A549 (cell line): ENCODE measurements at regions not wholly inside any gene's neighbourhood (a gene's known extent, or its start where the extent isn't known, plus 50 kb on each side); places are given as distances from the start of the nearest gene placed in this dataset.

Source experiments
- ATAC-seq, 2 experiments: fragments of 200-7000 bp in 1 of 2; fragments of >200 bp in 1 of 2; cut with Nextera tagmentation in 1 of 2; cut with Tn5 transposase in 1 of 2; 3 replicates each; pipeline versions ENCODE4 v1.8.0 to v1.9.1; 2018 to 2020; ENCODE audit warnings: mild to moderate bottlenecking in 1 of 2, moderate library complexity in 1 of 2
- CTCF ChIA-PET: fragments of 300-600 bp; sonication (Branson Sonifier 250); formaldehyde crosslinking; extraction: SDS; loops from one replicate; lab custom pipeline; 2021; ENCODE audit warnings: antibody characterized with exemption, inconsistent platforms; lab: Yijun Ruan, JAX
- POLR2A ChIA-PET: fragments of 350-600 bp; formaldehyde crosslinking; extraction: SDS; loops from one replicate; lab custom pipeline; 2021; ENCODE audit warnings: antibody characterized with exemption, inconsistent platforms; lab: Yijun Ruan, JAX
- DNase-seq, 2 experiments: peaks; one replicate each; pipeline versions ENCODE4 v3.0.0 to v3.0.0-alpha.2; 2011 to 2016; ENCODE audit warnings: low read depth in 1 of 2, low spot score in 1 of 2
- FAIRE-seq: peaks from 2 replicates; lab custom pipeline; 2011; peaks lifted over from hg19 to GRCh38; lab: Jason Lieb, UNC
- H3K27ac ChIP-seq, 2 experiments: fragments of >200 bp; sonication (Bioruptor Twin); formaldehyde crosslinking; 3 replicates each; pipeline ENCODE4 v1.5.1; 2016 to 2017
- H3K4me1 ChIP-seq: fragments of >200 bp; sonication (Bioruptor Twin); formaldehyde crosslinking; 3 replicates; pipeline ENCODE4 v1.6.1; 2016
- H3K4me2 ChIP-seq: fragments of >200 bp; sonication (Bioruptor Twin); formaldehyde crosslinking; 3 replicates; pipeline ENCODE4 v1.6.1; 2016
- H3K4me3 ChIP-seq: fragments of >200 bp; sonication (Bioruptor Twin); formaldehyde crosslinking; 3 replicates; pipeline ENCODE4 v1.5.1; 2016
- H3K9me3 ChIP-seq: fragments of >200 bp; sonication (Bioruptor Twin); formaldehyde crosslinking; 3 replicates; pipeline ENCODE4 v1.6.1; 2016
- CBX2 ChIP-seq: fragments of 200-600 bp; sonication (generic); IDR thresholded peaks from 2 replicates; pipeline ENCODE4 v1.6.1; 2016; ENCODE audit warnings: low read depth, mild to moderate bottlenecking, borderline replicate concordance
- CEBPB ChIP-seq, 2 experiments: fragments of >200 bp in 1 of 2; sonication (Bioruptor Twin) in 1 of 2; formaldehyde crosslinking in 1 of 2; IDR thresholded peaks; 2 replicates each; pipeline ENCODE4 v1.6.1; 2012 to 2016
- E2F6 ChIP-seq: IDR thresholded peaks from 2 replicates; pipeline ENCODE4 v1.6.1; 2012; ENCODE audit warnings: low read depth, borderline replicate concordance
- EHMT2 ChIP-seq: fragments of 200-600 bp; sonication (generic); IDR thresholded peaks from 2 replicates; pipeline ENCODE4 v1.6.1; 2016; ENCODE audit warnings: antibody characterized with exemption, low read depth, mild to moderate bottlenecking, moderate library complexity
- EP300 ChIP-seq, 2 experiments: fragments of >200 bp; sonication (Bioruptor Twin); formaldehyde crosslinking; IDR thresholded peaks; 2 replicates in 1 of 2; 3 replicates in 1 of 2; pipeline ENCODE4 v1.6.1; 2016 to 2017
- FOSL2 ChIP-seq, 2 experiments: fragments of 450-650 bp in 1 of 2; fragments of >200 bp in 1 of 2; sonication (Bioruptor Twin) in 1 of 2; formaldehyde crosslinking; IDR thresholded peaks; 2 replicates each; pipeline versions ENCODE4 v1.5.0 to v1.6.1; 2016 to 2020; ENCODE audit warnings: mild to moderate bottlenecking in 1 of 2, moderate library complexity in 1 of 2
- FOXS1 ChIP-seq: fragments of 250-450 bp; sonication (Bioruptor Pico); IDR thresholded peaks from 2 replicates; pipeline ENCODE4 v1.5.0; 2020; ENCODE audit warnings: mild to moderate bottlenecking, moderate library complexity
- HEYL ChIP-seq: fragments of 250-450 bp; sonication (Bioruptor Pico); IDR thresholded peaks from 2 replicates; pipeline ENCODE4 v1.8.0; 2021; ENCODE audit warnings: mild to moderate bottlenecking, moderate library complexity
- HOXB13 ChIP-seq: fragments of 250-450 bp; sonication (Bioruptor Pico); IDR thresholded peaks from 2 replicates; pipeline ENCODE4 v1.5.0; 2020; ENCODE audit warnings: low read depth, mild to moderate bottlenecking, moderate library complexity
- JUN ChIP-seq, 2 experiments: fragments of >200 bp; sonication (Bioruptor Twin); formaldehyde crosslinking; IDR thresholded peaks; 2 replicates in 1 of 2; 3 replicates in 1 of 2; pipeline ENCODE4 v1.6.1; 2016 to 2017
- JUNB ChIP-seq: fragments of >200 bp; sonication (Bioruptor Twin); formaldehyde crosslinking; IDR thresholded peaks from 2 replicates; pipeline ENCODE4 v1.6.1; 2016
- MYC ChIP-seq: IDR thresholded peaks from 2 replicates; pipeline ENCODE4 v1.6.1; 2012; ENCODE audit warnings: mild to moderate bottlenecking, inconsistent platforms, low read length, improper control_type of control experiment, borderline replicate concordance
- NPAS2 ChIP-seq: fragments of 250-450 bp; sonication (Bioruptor Pico); IDR thresholded peaks from 2 replicates; pipeline ENCODE4 v1.8.0; 2022; ENCODE audit warnings: mild to moderate bottlenecking, moderate library complexity, borderline replicate concordance
- NR3C1 ChIP-seq: fragments of >200 bp; sonication (Bioruptor Twin); formaldehyde crosslinking; IDR thresholded peaks from 3 replicates; pipeline ENCODE4 v1.6.1; 2017
- PHF8 ChIP-seq: fragments of 200-600 bp; sonication (generic); IDR thresholded peaks from 2 replicates; pipeline ENCODE4 v1.6.1; 2016; ENCODE audit warnings: low read depth, mild to moderate bottlenecking, antibody characterized with exemption, moderate library complexity, borderline replicate concordance
- POLR2A ChIP-seq: IDR thresholded peaks from 2 replicates; pipeline ENCODE4 v1.6.1; 2012; ENCODE audit warnings: mild to moderate bottlenecking, low read length
- POLR2AphosphoS2 ChIP-seq: conservative IDR thresholded peaks from 2 replicates; pipeline ENCODE4 v1.6.1; 2012; ENCODE audit warnings: low read length, improper control_type of control experiment, inconsistent platforms
- SMC3 ChIP-seq: fragments of >200 bp; sonication (Bioruptor Twin); formaldehyde crosslinking; IDR thresholded peaks from 3 replicates; pipeline ENCODE4 v1.6.1; 2018; ENCODE audit warnings: inconsistent platforms
- TFCP2L1 ChIP-seq: fragments of 250-450 bp; sonication (Bioruptor Pico); IDR thresholded peaks from 2 replicates; pipeline ENCODE4 v1.5.0; 2021; ENCODE audit warnings: mild to moderate bottlenecking
- ZSCAN20 ChIP-seq: fragments of 250-450 bp; sonication (Bioruptor Pico); IDR thresholded peaks from 2 replicates; pipeline ENCODE4 v1.8.0; 2022; ENCODE audit warnings: mild to moderate bottlenecking, moderate library complexity
- WGBS: methylation state at CpG from one replicate; pipeline ENCODE4 v1.1.6; 2017; ENCODE audit errors: missing lambda C conversion rate; 5-methylcytosine and 5-hydroxymethylcytosine counted together
- TF ChIP-seq, protein P1 (sequence below): fragments of >200 bp; sonication (Bioruptor Twin); formaldehyde crosslinking; IDR thresholded peaks from 3 replicates; pipeline ENCODE4 v1.5.1; 2016
- TF ChIP-seq, protein P2 (sequence below): IDR thresholded peaks from 2 replicates; pipeline ENCODE4 v1.6.1; 2012
- TF ChIP-seq, protein P3 (sequence below): fragments of >200 bp; sonication (Bioruptor Twin); formaldehyde crosslinking; IDR thresholded peaks from 2 replicates; pipeline ENCODE4 v1.6.1; 2016
- TF ChIP-seq, protein P4 (sequence below): fragments of 450-650 bp; IDR thresholded peaks from 2 replicates; pipeline ENCODE4 v1.6.1; 2014; ENCODE audit warnings: antibody characterized with exemption

- TF ChIP-seq FOXS1 (CRISPR knock-in tag) = no peak
- TF ChIP-seq HOXB13 = no peak
Measured at GRCh38 chr18:41767960-41768359, 187.1 kb upstream of the PIK3C3 start (continued).

DNA sequence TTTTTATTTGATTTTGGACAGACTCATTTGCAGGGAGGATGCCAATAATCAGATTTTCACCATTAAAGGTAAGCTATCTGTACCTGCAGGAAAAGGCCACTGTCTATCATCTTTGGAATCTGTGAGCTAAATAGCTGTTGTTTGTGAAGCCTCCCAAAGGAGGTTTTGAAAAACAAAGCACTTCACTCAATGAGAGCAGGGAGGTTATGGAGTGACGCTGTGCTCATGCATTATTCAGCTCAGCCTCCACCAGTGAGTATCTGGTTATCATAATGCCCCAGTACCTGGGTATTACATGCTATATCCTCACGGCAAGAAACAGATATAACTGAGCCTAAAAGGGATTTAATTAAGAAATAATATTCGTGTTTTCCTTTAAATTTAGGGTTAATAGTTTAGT is 189.6 kb upstream of the PIK3C3 start:
- ChIA-PET CTCF (no interaction called here), POLR2A (no interaction called here)
- no peak for TF ChIP-seq JUN (IDR thresholded peaks at IDR 0.05)
- TF ChIP-seq MYC = no peak
- no peak for TF ChIP-seq NR3C1
- no peak for TF ChIP-seq PHF8
- no peak for TF ChIP-seq NPAS2 (CRISPR knock-in tag)
- no peak for TF ChIP-seq POLR2A
- 3% methylated on average over 3 of the region's 3 CpGs for WGBS
- DNase-seq (no peak), ATAC-seq (no peak), FAIRE-seq (no peak)
- Histone ChIP-seq H3K4me3 (no peak overlapping the region), H3K27ac (no peak overlapping the region), H3K4me1 (peaks cover 17% of the 10 kb centered on the region; the same call in 2 of the 3 replicates), H3K9me3 (no peaks in the 10 kb centered on the region), H3K4me2 (no peak overlapping the region)

GRCh38 chr18:41763361-41763760 is 191.7 kb upstream of the PIK3C3 start:
- no peak for TF ChIP-seq CEBPB (IDR thresholded peaks at IDR 0.05)
- TF ChIP-seq, protein P1, sequence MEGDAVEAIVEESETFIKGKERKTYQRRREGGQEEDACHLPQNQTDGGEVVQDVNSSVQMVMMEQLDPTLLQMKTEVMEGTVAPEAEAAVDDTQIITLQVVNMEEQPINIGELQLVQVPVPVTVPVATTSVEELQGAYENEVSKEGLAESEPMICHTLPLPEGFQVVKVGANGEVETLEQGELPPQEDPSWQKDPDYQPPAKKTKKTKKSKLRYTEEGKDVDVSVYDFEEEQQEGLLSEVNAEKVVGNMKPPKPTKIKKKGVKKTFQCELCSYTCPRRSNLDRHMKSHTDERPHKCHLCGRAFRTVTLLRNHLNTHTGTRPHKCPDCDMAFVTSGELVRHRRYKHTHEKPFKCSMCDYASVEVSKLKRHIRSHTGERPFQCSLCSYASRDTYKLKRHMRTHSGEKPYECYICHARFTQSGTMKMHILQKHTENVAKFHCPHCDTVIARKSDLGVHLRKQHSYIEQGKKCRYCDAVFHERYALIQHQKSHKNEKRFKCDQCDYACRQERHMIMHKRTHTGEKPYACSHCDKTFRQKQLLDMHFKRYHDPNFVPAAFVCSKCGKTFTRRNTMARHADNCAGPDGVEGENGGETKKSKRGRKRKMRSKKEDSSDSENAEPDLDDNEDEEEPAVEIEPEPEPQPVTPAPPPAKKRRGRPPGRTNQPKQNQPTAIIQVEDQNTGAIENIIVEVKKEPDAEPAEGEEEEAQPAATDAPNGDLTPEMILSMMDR = no peak
- TF ChIP-seq PHF8 = no peak
- TF ChIP-seq HEYL (CRISPR knock-in tag) = no peak
- TF ChIP-seq CBX2 = no peak
- TF ChIP-seq, protein P2, sequence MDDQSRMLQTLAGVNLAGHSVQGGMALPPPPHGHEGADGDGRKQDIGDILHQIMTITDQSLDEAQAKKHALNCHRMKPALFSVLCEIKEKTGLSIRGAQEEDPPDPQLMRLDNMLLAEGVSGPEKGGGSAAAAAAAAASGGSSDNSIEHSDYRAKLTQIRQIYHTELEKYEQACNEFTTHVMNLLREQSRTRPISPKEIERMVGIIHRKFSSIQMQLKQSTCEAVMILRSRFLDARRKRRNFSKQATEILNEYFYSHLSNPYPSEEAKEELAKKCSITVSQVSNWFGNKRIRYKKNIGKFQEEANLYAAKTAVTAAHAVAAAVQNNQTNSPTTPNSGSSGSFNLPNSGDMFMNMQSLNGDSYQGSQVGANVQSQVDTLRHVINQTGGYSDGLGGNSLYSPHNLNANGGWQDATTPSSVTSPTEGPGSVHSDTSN = no peak
- no peak for TF ChIP-seq POLR2A
- no peak for TF ChIP-seq E2F6
- Histone ChIP-seq H3K9me3 (no peaks in the 10 kb centered on the region), H3K4me2 (no peak overlapping the region), H3K4me3 (no peak overlapping the region), H3K4me1 (peaks cover 17% of the 10 kb centered on the region; the same call in 2 of the 3 replicates), H3K27ac (no peak overlapping the region)
- 33% methylated on average over 1 of the region's 1 CpG for WGBS
- FAIRE-seq (no peak), ATAC-seq (no peak), DNase-seq (no peak)
- ChIA-PET CTCF (no interaction called here), POLR2A (no interaction called here)

DNA sequence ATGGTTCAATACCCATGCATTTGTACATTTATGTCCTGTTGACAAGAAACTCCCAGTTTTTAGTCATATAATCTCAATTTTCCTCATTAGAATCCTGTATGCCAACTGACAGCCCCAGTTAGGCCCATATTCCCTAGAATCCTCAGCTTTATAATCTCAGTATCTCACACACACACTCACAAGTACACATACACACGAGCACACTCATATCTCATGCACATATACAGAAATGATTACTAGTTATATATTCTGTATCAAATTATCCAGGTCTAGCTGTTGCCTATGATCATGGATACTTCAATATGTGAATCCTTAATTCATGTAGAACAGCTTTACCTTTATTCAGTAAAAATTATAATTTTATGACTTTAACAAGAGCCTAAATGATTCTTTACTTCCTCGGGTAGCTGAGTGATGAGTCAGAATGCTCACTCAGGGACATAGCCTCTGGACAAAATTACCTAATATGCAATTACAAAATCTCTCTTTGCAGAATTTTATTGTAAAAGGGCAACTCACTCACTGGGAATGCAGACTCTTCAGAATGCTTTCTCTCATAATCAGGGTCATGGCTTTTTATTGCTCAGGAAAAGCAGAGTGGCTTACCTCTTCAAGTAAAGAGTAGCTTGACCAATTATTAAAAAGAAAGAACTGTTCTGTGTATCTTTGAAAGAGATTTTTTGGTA is 193.6 kb upstream of the PIK3C3 start:
- peak; percentile 71 to 92 for ATAC-seq
- POLR2A ChIA-PET = no interaction called here
- Histone ChIP-seq H3K27ac (peak overlapping the region in 1 of 2 experiments; percentile 54; a peak in 3 of 6 replicates), H3K9me3 (no peaks in the 10 kb centered on the region), H3K4me2 (peak overlapping the region; percentile 48), H3K4me3 (no peak overlapping the region), H3K4me1 (peaks cover 17% of the 10 kb centered on the region; the same call in 2 of the 3 replicates)
- TF ChIP-seq EP300 (IDR thresholded peaks at IDR 0.05) = peak in 1 of 2 experiments; percentile 35; a peak in 1 of 5 replicates
- no peak for TF ChIP-seq EHMT2
- TF ChIP-seq, protein P3, sequence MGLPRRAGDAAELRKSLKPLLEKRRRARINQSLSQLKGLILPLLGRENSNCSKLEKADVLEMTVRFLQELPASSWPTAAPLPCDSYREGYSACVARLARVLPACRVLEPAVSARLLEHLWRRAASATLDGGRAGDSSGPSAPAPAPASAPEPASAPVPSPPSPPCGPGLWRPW = peak; percentile 70; the same call in 1 of the 2 replicates
- TF ChIP-seq CEBPB (IDR thresholded peaks at IDR 0.05) = peak; percentile 66 to 68
- TF ChIP-seq SMC3 = no peak
- TF ChIP-seq POLR2AphosphoS2 = no peak
- 0 out of 5 replicates have a peak, but pooled peaks of 1 of the 2 experiments have one; percentile 18 for TF ChIP-seq JUN (IDR thresholded peaks at IDR 0.05)
- TF ChIP-seq TFCP2L1 (CRISPR knock-in tag) = no peak
- no peak for TF ChIP-seq NPAS2 (CRISPR knock-in tag)
- peak; percentile 76 for TF ChIP-seq FOSL2 (IDR thresholded peaks at IDR 0.05)
- TF ChIP-seq FOSL2 (CRISPR knock-in tag; IDR thresholded peaks at IDR 0.05) = peak; percentile 74
- peak; percentile 72 for TF ChIP-seq JUNB
- TF ChIP-seq, protein P4, sequence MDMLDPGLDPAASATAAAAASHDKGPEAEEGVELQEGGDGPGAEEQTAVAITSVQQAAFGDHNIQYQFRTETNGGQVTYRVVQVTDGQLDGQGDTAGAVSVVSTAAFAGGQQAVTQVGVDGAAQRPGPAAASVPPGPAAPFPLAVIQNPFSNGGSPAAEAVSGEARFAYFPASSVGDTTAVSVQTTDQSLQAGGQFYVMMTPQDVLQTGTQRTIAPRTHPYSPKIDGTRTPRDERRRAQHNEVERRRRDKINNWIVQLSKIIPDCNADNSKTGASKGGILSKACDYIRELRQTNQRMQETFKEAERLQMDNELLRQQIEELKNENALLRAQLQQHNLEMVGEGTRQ = no peak
- no peak for TF ChIP-seq ZSCAN20 (CRISPR knock-in tag)
- 2% methylated on average over 2 of the region's 2 CpGs for WGBS
- CTCF ChIA-PET = no interaction called here
- peak; percentile 8 to 21 for DNase-seq
- no peak for FAIRE-seq
